NT2/D1 (cell line): ENCODE measurements at regions not wholly inside any gene's neighbourhood (a gene's known extent, or its start where the extent isn't known, plus 50 kb on each side); places are given as distances from the start of the nearest gene placed in this dataset.

Source experiments
- DNase-seq: peaks from one replicate; pipeline ENCODE4 v3.0.0-alpha.2; 2011; ENCODE audit warnings: low read depth, low spot score
- H3K27me3 ChIP-seq: 2 replicates; pipeline ENCODE4 v1.6.0; 2011; ENCODE audit warnings: mild to moderate bottlenecking; ENCODE audit not compliant: insufficient read length, insufficient read depth
- H3K36me3 ChIP-seq: 2 replicates; pipeline ENCODE4 v1.6.1; 2011; ENCODE audit warnings: mild to moderate bottlenecking, low read length, mixed read lengths; ENCODE audit not compliant: insufficient read depth, insufficient read length
- H3K4me1 ChIP-seq: 2 replicates; pipeline ENCODE4 v1.5.1; 2011; ENCODE audit not compliant: insufficient read depth, insufficient read length
- H3K4me3 ChIP-seq: 2 replicates; pipeline ENCODE4 v1.5.1; 2011; ENCODE audit warnings: low read depth; ENCODE audit not compliant: insufficient read length
- H3K9ac ChIP-seq: 2 replicates; pipeline ENCODE4 v1.6.0; 2011; ENCODE audit warnings: low read depth; ENCODE audit not compliant: insufficient read length
- H3K9me3 ChIP-seq: 2 replicates; pipeline ENCODE4 v1.5.1; 2011; ENCODE audit warnings: mild to moderate bottlenecking, low read length; ENCODE audit not compliant: insufficient read depth
- SUZ12 ChIP-seq: IDR thresholded peaks from 2 replicates; pipeline ENCODE4 v1.6.1; 2011; ENCODE audit not compliant: insufficient read length, insufficient read depth; ENCODE audit errors: extremely low read depth
- YY1 ChIP-seq: IDR thresholded peaks from 2 replicates; pipeline ENCODE4 v1.6.1; 2011; ENCODE audit not compliant: insufficient read length, insufficient read depth
- ZNF274 ChIP-seq: IDR thresholded peaks from 2 replicates; pipeline ENCODE4 v1.6.1; 2011; ENCODE audit warnings: mild to moderate bottlenecking, low read depth, low read length

DNA sequence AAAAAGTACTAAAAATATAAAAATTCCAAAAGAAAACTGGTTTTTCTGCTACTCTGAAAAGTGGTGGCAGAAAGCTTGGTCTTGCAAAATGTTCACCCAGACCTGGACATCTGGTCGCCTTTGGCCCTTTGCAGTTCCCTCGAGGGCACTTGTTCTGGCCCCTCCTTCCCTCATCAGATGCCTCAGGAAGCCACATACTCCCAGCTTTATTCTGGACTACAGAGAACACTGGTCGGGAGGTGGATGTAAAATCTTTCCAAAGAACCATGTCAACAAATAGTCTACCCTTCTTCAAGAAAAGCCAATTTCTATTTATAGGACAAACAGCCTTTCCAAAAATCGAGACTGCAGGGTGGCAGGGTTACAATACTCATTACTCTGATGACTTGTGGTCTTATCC is 726.1 kb downstream of the TNS3 start:
- Histone ChIP-seq H3K36me3 (no peaks in the 10 kb centered on the region), H3K4me1 (no peaks in the 10 kb centered on the region), H3K9ac (no peak overlapping the region), H3K4me3 (no peak overlapping the region), H3K27me3 (no peaks in the 10 kb centered on the region), H3K9me3 (no peaks in the 10 kb centered on the region)
- TF ChIP-seq ZNF274 (no peak), YY1 (no peak), SUZ12 (no peak)
- DNase-seq, result no peak

DNA sequence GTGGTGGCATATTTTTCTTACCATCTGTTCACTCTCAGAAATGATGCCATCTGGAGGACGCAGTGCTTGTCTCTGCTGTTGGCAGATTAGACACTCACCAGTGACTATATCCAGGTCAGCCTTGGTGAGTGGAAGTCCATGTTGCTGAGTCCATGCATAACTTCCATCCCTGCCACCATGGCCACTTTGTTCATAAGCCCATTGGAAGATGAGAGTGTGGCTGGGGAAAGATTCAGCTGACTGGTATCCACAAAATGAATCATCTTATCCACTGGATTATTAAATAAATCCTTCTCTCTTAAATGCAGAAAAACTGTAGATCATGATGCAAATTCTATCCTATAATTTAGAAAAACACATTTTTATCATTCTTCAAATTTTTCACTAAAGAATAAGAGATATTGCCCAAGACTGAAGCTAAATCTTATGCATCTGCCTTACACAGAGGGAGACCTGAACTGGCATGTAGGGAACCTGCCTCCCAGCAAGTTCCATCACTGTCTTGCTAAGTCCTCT is 726.9 kb downstream of the TNS3 start:
- Histone ChIP-seq H3K4me3 (no peak overlapping the region), H3K9ac (no peak overlapping the region), H3K27me3 (no peaks in the 10 kb centered on the region), H3K36me3 (no peaks in the 10 kb centered on the region), H3K9me3 (no peaks in the 10 kb centered on the region), H3K4me1 (no peaks in the 10 kb centered on the region)
- DNase-seq, result no peak
- TF ChIP-seq SUZ12, result no peak
- TF ChIP-seq YY1, result no peak
- TF ChIP-seq ZNF274, result no peak

DNA sequence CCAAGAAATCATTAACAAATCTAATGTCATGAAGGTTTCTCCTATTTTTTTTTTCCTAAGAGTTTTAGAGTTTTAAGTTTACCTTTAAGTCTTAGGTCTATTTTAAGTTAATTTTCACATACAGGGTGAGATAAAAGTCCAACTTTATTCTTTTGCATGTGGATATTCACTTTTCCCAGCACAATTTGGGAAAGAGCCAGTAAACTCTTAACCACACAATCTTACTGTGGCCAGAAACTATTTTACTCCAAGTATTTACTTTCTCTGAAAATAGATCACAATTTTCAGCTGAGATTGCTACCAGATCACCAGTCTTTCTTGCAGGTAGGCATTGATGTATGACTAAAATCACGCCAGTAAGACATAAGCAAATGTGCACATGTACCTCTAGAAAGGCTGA is 728.5 kb downstream of the TNS3 start:
- H3K36me3 ChIP-seq, result no peaks in the 10 kb centered on the region
- no peak overlapping the region for H3K9ac ChIP-seq
- no peak overlapping the region for H3K4me3 ChIP-seq
- H3K4me1 ChIP-seq, result no peaks in the 10 kb centered on the region
- H3K9me3 ChIP-seq, result no peaks in the 10 kb centered on the region
- no peak for TF ChIP-seq YY1
- no peak for TF ChIP-seq SUZ12
- H3K27me3 ChIP-seq, result no peaks in the 10 kb centered on the region
- no peak for DNase-seq

DNA sequence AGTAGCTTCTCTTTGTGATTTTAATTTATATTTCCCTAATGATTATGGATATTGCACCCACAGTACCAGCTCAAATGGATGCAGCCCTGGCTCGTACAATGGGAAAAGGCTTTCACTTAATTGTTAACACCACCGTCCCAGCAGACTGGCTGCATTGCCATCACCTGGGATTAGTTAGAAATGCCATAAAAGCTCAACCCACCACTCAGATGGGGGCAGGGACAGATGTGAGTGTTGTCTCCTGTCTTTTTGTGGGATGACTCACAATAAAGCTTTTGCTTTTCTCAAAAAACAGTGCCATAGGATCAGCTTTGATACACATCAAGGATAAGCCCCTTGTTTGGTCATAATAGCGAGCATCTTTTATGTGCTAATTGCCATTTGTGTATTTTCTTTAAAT is 729.1 kb downstream of the TNS3 start:
- DNase-seq, result no peak
- no peaks in the 10 kb centered on the region for H3K4me1 ChIP-seq
- H3K4me3 ChIP-seq, result no peak overlapping the region
- TF ChIP-seq ZNF274 (no peak), SUZ12 (no peak), YY1 (no peak)
- no peaks in the 10 kb centered on the region for H3K27me3 ChIP-seq
- no peak overlapping the region for H3K9ac ChIP-seq
- H3K9me3 ChIP-seq, result no peaks in the 10 kb centered on the region
- no peaks in the 10 kb centered on the region for H3K36me3 ChIP-seq

DNA sequence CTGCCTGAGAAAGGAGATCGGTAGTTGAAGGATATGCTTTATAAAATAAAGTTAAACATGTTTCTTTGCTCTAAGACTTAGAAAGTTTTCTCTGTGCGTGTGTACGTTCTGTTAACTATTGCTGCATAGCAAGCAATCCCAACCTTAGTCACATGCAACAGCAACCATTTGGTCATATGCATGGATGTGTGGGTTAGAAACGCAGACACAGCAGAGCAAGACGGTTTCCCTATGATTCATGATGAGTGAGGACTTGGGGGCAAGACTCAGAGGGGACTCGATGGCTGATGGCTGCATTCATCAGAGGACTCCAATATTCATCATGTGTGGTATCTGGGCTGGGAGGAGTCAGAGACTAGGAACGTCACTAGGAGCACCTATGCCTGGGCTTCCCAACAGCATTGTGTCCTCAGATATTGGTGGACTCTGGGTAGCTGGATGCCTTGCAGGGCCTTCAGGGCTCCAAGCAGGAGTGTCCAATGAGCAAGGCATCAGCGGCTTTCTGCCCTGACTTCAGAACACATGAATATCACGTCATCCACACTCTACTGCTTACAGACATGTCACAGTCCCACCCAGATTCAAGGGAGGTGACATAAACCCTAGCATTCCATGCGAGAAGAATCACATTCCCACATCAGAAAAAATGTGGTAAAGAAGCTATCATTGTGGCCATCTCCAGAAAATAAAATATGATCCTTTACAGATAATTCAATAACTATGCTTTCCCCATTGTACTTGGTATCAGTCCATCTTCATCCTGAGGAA is 731.2 kb downstream of the TNS3 start:
- TF ChIP-seq ZNF274 (no peak), YY1 (no peak), SUZ12 (no peak)
- Histone ChIP-seq H3K4me3 (no peak overlapping the region), H3K9ac (no peak overlapping the region), H3K9me3 (no peaks in the 10 kb centered on the region), H3K27me3 (no peaks in the 10 kb centered on the region), H3K4me1 (no peaks in the 10 kb centered on the region), H3K36me3 (no peaks in the 10 kb centered on the region)
- no peak for DNase-seq

DNA sequence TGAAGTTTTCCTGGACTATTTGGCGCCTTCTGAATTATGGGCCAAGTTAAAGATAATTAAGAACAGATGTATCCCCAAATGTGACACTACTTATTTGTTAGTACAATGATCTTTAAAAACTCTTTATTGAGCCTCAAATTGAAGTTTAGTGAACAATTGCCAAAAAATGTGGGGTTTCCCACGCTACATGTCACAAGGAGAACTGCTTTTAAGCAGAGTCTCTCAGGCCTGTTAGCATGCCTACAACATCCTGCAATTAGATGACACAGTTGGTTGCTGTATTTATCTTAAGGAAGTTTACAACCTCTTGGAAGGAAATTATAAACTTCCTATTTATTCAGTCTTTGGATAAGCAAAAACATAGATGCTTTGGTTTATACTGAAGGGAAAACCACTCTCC is 733.0 kb downstream of the TNS3 start:
- H3K9ac ChIP-seq, result no peak overlapping the region
- no peak for DNase-seq
- TF ChIP-seq ZNF274, result no peak
- no peak for TF ChIP-seq YY1
- TF ChIP-seq SUZ12, result no peak

DNA sequence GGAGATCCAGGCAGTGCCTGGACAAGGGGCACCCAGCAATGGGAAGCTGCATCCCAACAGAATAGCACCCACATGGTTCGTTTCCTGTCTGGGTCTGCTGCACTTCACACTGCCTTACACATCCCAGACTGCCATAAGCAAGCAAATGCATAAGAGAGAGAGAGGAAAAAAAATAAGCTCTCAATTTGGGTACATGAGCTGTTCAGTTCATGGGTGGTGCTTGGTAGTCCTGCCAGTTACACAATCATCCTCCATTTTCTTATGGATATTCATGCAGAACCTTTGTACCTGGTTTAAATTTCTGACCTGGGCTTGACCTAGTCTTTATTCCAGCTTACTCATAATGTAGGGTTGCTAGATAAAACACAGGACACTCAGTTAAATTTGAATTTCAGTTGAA is 733.6 kb downstream of the TNS3 start:
- TF ChIP-seq YY1, result no peak
- no peak for TF ChIP-seq ZNF274
- no peak for TF ChIP-seq SUZ12
- Histone ChIP-seq H3K9me3 (no peaks in the 10 kb centered on the region), H3K4me3 (no peak overlapping the region), H3K36me3 (no peaks in the 10 kb centered on the region), H3K27me3 (no peaks in the 10 kb centered on the region), H3K4me1 (no peaks in the 10 kb centered on the region), H3K9ac (no peak overlapping the region)
- DNase-seq, result no peak

More for the DNA sequence above, 733.0 kb downstream of the TNS3 start:
- Histone ChIP-seq H3K27me3 (no peaks in the 10 kb centered on the region), H3K4me1 (no peaks in the 10 kb centered on the region), H3K4me3 (no peak overlapping the region), H3K9me3 (no peaks in the 10 kb centered on the region), H3K36me3 (no peaks in the 10 kb centered on the region)

DNA sequence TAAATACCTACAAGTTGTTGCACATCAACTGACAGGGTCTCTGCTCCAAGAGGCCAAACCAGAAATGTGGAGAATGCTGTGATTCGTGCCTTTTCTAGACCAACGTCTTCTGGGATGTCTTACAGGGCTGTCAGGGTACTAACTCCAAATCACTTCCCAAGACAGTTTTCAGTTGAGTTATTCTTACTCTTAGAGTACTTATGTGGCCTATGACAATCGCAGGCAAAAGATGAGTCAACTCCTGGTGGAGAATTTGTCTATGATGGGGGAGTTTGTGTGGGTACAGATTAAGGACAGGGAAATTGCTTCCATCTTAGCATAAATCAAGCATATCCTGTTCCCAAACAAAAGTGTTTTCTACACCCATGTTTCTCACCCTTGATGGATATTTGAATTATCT is 734.8 kb downstream of the TNS3 start:
- Histone ChIP-seq H3K9ac (no peak overlapping the region), H3K27me3 (no peaks in the 10 kb centered on the region), H3K9me3 (no peaks in the 10 kb centered on the region), H3K4me1 (no peaks in the 10 kb centered on the region), H3K36me3 (no peaks in the 10 kb centered on the region), H3K4me3 (no peak overlapping the region)
- TF ChIP-seq ZNF274 (no peak), YY1 (no peak), SUZ12 (no peak)
- no peak for DNase-seq
